MM.1S (cell line): ENCODE measurements at regions not wholly inside any gene's neighbourhood (a gene's known extent, or its start where the extent isn't known, plus 50 kb on each side); places are given as distances from the start of the nearest gene placed in this dataset.

Experiments used
- EZH2 ChIP-seq: fragments of 300-600 bp; sonication (generic); optimal IDR thresholded peaks from 2 replicates; pipeline ENCODE3; 2017; ENCODE audit warnings: low read depth, mild to moderate bottlenecking, antibody characterized with exemption, low read length, mixed read lengths
- EZH2phosphoT487 ChIP-seq: fragments of 300-600 bp; sonication (generic); IDR thresholded peaks from 2 replicates; pipeline ENCODE4 v1.6.1; 2018; ENCODE audit warnings: antibody characterized with exemption, low read length
- TF ChIP-seq, protein P1 (sequence below): fragments of 300-600 bp; sonication (generic); IDR thresholded peaks from 2 replicates; pipeline ENCODE4 v1.5.1; 2016; ENCODE audit warnings: antibody characterized with exemption, low read length, mixed read lengths

GRCh38 chr17:63019138-63019873 is 53.3 kb downstream of the TANC2 start:
- TF ChIP-seq, protein P1, sequence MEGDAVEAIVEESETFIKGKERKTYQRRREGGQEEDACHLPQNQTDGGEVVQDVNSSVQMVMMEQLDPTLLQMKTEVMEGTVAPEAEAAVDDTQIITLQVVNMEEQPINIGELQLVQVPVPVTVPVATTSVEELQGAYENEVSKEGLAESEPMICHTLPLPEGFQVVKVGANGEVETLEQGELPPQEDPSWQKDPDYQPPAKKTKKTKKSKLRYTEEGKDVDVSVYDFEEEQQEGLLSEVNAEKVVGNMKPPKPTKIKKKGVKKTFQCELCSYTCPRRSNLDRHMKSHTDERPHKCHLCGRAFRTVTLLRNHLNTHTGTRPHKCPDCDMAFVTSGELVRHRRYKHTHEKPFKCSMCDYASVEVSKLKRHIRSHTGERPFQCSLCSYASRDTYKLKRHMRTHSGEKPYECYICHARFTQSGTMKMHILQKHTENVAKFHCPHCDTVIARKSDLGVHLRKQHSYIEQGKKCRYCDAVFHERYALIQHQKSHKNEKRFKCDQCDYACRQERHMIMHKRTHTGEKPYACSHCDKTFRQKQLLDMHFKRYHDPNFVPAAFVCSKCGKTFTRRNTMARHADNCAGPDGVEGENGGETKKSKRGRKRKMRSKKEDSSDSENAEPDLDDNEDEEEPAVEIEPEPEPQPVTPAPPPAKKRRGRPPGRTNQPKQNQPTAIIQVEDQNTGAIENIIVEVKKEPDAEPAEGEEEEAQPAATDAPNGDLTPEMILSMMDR, result no peak
- TF ChIP-seq EZH2 (no peak), EZH2phosphoT487 (no peak)
